ENCODE measurements at regions not wholly inside any gene's neighbourhood (a gene's known extent, or its start where the extent isn't known, plus 50 kb on each side); places are given as distances from the start of the nearest gene placed in this dataset.

- DNase-seq, result no peak
Observed at GRCh38 chr1:195999022-195999421, 609.2 kb downstream of the KCNT2 start.

GRCh38 chr1:195981448-195982139, 626.6 kb downstream of the KCNT2 start:
- no peak for DNase-seq

- no peak for DNase-seq
Observed at GRCh38 chr1:195979646-195980045, 628.6 kb downstream of the KCNT2 start.

- no peak for DNase-seq
Observed at GRCh38 chr1:195973311-195973904, 634.8 kb downstream of the KCNT2 start.

GRCh38 chr1:195971589-195971988, 636.7 kb downstream of the KCNT2 start:
- DNase-seq, result no peak

- no peak for DNase-seq
Observed at GRCh38 chr1:195970209-195970608, 638.0 kb downstream of the KCNT2 start.

- no peak for DNase-seq
Observed at GRCh38 chr1:195965475-195965874, 642.8 kb downstream of the KCNT2 start.

GRCh38 chr1:195965036-195965435, 643.2 kb downstream of the KCNT2 start:
- no peak for DNase-seq

GRCh38 chr1:195964516-195964915, 643.7 kb downstream of the KCNT2 start:
- no peak for DNase-seq

GRCh38 chr1:195962051-195962450, 646.2 kb downstream of the KCNT2 start:
- no peak for DNase-seq

GRCh38 chr1:195960580-195960979, 647.7 kb downstream of the KCNT2 start:
- no peak for DNase-seq

GRCh38 chr1:195958131-195958530, 650.1 kb downstream of the KCNT2 start:
- no peak for DNase-seq

GRCh38 chr1:195956845-195957244, 651.4 kb downstream of the KCNT2 start:
- no peak for DNase-seq

GRCh38 chr1:195954848-195955247, 653.4 kb downstream of the KCNT2 start:
- no peak for DNase-seq

GRCh38 chr1:195951313-195951712, 656.9 kb downstream of the KCNT2 start:
- DNase-seq, result no peak

GRCh38 chr1:195948123-195948895, 659.9 kb downstream of the KCNT2 start:
- DNase-seq, result no peak

- DNase-seq, result no peak
Observed at GRCh38 chr1:195946500-195946899, 661.7 kb downstream of the KCNT2 start.

GRCh38 chr1:195941795-195942194, 666.4 kb downstream of the KCNT2 start:
- no peak for DNase-seq

- no peak for DNase-seq
Observed at GRCh38 chr1:195941314-195941713, 666.9 kb downstream of the KCNT2 start.

- DNase-seq, result no peak
Observed at GRCh38 chr1:195939844-195940243, 668.4 kb downstream of the KCNT2 start.

- DNase-seq, result peak; percentile 12
Observed at GRCh38 chr1:195934817-195935553, 673.3 kb downstream of the KCNT2 start.

GRCh38 chr1:195933835-195934234, 674.4 kb downstream of the KCNT2 start:
- no peak for DNase-seq

GRCh38 chr1:195915826-195916225, 692.4 kb downstream of the KCNT2 start:
- DNase-seq, result no peak

Data from NCI-H2171 treated with DMSO at 0.1 percent for 48 hours (cell line).